IMR-90 (cell line): ENCODE measurements at regions not wholly inside any gene's neighbourhood (a gene's known extent, or its start where the extent isn't known, plus 50 kb on each side); places are given as distances from the start of the nearest gene placed in this dataset.

ENCODE experiments used
- ATAC-seq: fragments of 200-7000 bp; cut with Tn5 transposase; 2 replicates; pipeline ENCODE4 v1.9.1; 2020; ENCODE audit warnings: low read depth, mild to moderate bottlenecking, moderate library complexity
- BruUV-seq: library from RNA; stranded (reverse); fragments of 400-500 nt; replicated peaks from 2 replicates; lab custom pipeline; 2021; lab: Mats Ljungman, UMichigan
- CTCF ChIA-PET: fragments of 300-600 bp; formaldehyde crosslinking; extraction: SDS; loops from one replicate; lab custom pipeline; 2021; ENCODE audit warnings: antibody characterized with exemption; lab: Yijun Ruan, JAX
- POLR2A ChIA-PET: fragments of 300-600 bp; sonication (Branson Sonifier 250); formaldehyde crosslinking; loops from one replicate; lab custom pipeline; 2022; ENCODE audit warnings: antibody characterized with exemption; ENCODE audit not compliant: unreplicated experiment; lab: Charles Lee
- DNase-seq: peaks from one replicate; pipeline ENCODE4 v3.0.0; 2013
- H2AFZ ChIP-seq: replicated peaks from 2 replicates; pipeline ENCODE3; 2013; ENCODE audit warnings: low read length, mild to moderate bottlenecking; ENCODE audit not compliant: poor library complexity
- H2AK5ac ChIP-seq: 2 replicates; pipeline ENCODE4 v1.6.1; 2013; ENCODE audit warnings: low read depth, low read length, inconsistent platforms
- H2AK9ac ChIP-seq: replicated peaks from 2 replicates; pipeline ENCODE3; 2013; ENCODE audit warnings: mild to moderate bottlenecking, low read depth, low read length, moderate library complexity; ENCODE audit not compliant: poor library complexity
- H2BK120ac ChIP-seq: 2 replicates; pipeline ENCODE4 v1.6.1; 2013; ENCODE audit warnings: low read depth, low read length, inconsistent platforms
- H2BK15ac ChIP-seq: 3 replicates; pipeline ENCODE4 v1.6.1; 2013; ENCODE audit warnings: low read depth, low read length, inconsistent platforms
- H2BK20ac ChIP-seq: 2 replicates; pipeline ENCODE4 v1.6.1; 2013; ENCODE audit warnings: low read depth, mild to moderate bottlenecking, inconsistent platforms, low read length, moderate library complexity
- H2BK5ac ChIP-seq: 2 replicates; pipeline ENCODE4 v1.6.1; 2013; ENCODE audit warnings: mild to moderate bottlenecking, low read depth, low read length, inconsistent platforms; ENCODE audit not compliant: poor library complexity, severe bottlenecking
- H3K14ac ChIP-seq: replicated peaks from 2 replicates; pipeline ENCODE4 v1.6.1; 2013; ENCODE audit warnings: low read depth, low read length, inconsistent platforms
- H3K18ac ChIP-seq: 2 replicates; pipeline ENCODE4 v1.6.1; 2013; ENCODE audit warnings: low read depth, low read length, control low read depth
- H3K23ac ChIP-seq: 2 replicates; pipeline ENCODE4 v1.6.1; 2013; ENCODE audit warnings: low read depth, low read length, inconsistent platforms
- H3K27ac ChIP-seq: 2 replicates; pipeline ENCODE4 v1.5.1; 2013; ENCODE audit warnings: mild to moderate bottlenecking, control low read depth, low read length; ENCODE audit not compliant: insufficient read depth
- H3K27me3 ChIP-seq: 2 replicates; pipeline ENCODE4 v1.6.1; 2013; ENCODE audit warnings: low read length; ENCODE audit not compliant: control insufficient read depth, insufficient read depth
- H3K36me3 ChIP-seq: 2 replicates; pipeline ENCODE4 v1.6.1; 2013; ENCODE audit warnings: low read length, mixed read lengths; ENCODE audit not compliant: control insufficient read depth, insufficient read depth
- H3K4ac ChIP-seq: 2 replicates; pipeline ENCODE4 v1.6.1; 2013; ENCODE audit warnings: low read depth, low read length, inconsistent platforms
- H3K4me1 ChIP-seq: 2 replicates; pipeline ENCODE4 v1.6.1; 2013; ENCODE audit warnings: low read length, mixed read lengths; ENCODE audit not compliant: control insufficient read depth, insufficient read depth
- H3K4me2 ChIP-seq: 2 replicates; pipeline ENCODE4 v1.6.1; 2013; ENCODE audit warnings: low read depth, mild to moderate bottlenecking, control low read depth, low read length, moderate library complexity
- H3K4me3 ChIP-seq: 2 replicates; pipeline ENCODE4 v1.5.1; 2013; ENCODE audit warnings: low read depth, mild to moderate bottlenecking, control low read depth, low read length, moderate library complexity; ENCODE audit not compliant: insufficient read depth
- H3K56ac ChIP-seq: 2 replicates; pipeline ENCODE4 v1.6.1; 2013; ENCODE audit warnings: low read length, inconsistent platforms; ENCODE audit not compliant: insufficient read depth; ENCODE audit errors: extremely low read depth
- H3K79me1 ChIP-seq, 2 experiments: 2 replicates each; pipeline ENCODE4 v1.6.1; 2013; ENCODE audit warnings: low read length in 2 of 2, inconsistent platforms in 1 of 2, low read depth in 1 of 2
- H3K9ac ChIP-seq: 2 replicates; pipeline ENCODE4 v1.6.1; 2013; ENCODE audit warnings: low read depth, low read length, control low read depth
- H3K9me1 ChIP-seq: 2 replicates; pipeline ENCODE4 v1.6.1; 2013; ENCODE audit warnings: low read length, inconsistent platforms; ENCODE audit not compliant: insufficient read depth
- H3K9me3 ChIP-seq: 2 replicates; pipeline ENCODE4 v1.6.1; 2013; ENCODE audit warnings: low read length; ENCODE audit not compliant: control insufficient read depth, insufficient read depth
- H4K20me1 ChIP-seq: 2 replicates; pipeline ENCODE4 v1.6.1; 2013; ENCODE audit warnings: low read length, inconsistent platforms; ENCODE audit not compliant: insufficient read depth
- H4K5ac ChIP-seq: 2 replicates; pipeline ENCODE4 v1.6.1; 2013; ENCODE audit warnings: mild to moderate bottlenecking, low read depth, low read length, control low read depth
- H4K8ac ChIP-seq, 2 experiments: 2 replicates each; pipeline ENCODE4 v1.6.1; 2013; ENCODE audit warnings: low read depth in 2 of 2, low read length in 2 of 2, control low read depth in 1 of 2, inconsistent platforms in 1 of 2
- H4K91ac ChIP-seq: 2 replicates; pipeline ENCODE4 v1.6.1; 2013; ENCODE audit warnings: low read depth, low read length, inconsistent platforms; ENCODE audit not compliant: insufficient read depth
- CTCF ChIP-seq: conservative IDR thresholded peaks from 2 replicates; pipeline ENCODE4 v1.5.1; 2012; ENCODE audit warnings: mild to moderate bottlenecking, low read depth, low read length, improper control_type of control experiment
- MAZ ChIP-seq: IDR thresholded peaks from 2 replicates; pipeline ENCODE4 v1.6.1; 2012; ENCODE audit warnings: low read depth, mild to moderate bottlenecking, low read length, improper control_type of control experiment, moderate library complexity, borderline replicate concordance
- POLR2A ChIP-seq: IDR thresholded peaks from 2 replicates; pipeline ENCODE4 v1.6.1; 2012; ENCODE audit warnings: mild to moderate bottlenecking, low read depth, low read length
- RAD21 ChIP-seq: IDR thresholded peaks from 2 replicates; pipeline ENCODE4 v1.6.1; 2012; ENCODE audit warnings: low read length, improper control_type of control experiment
- RCOR1 ChIP-seq: IDR thresholded peaks from 2 replicates; pipeline ENCODE4 v1.6.1; 2012; ENCODE audit warnings: mild to moderate bottlenecking, low read length, improper control_type of control experiment; ENCODE audit not compliant: insufficient replicate concordance
- SMC3 ChIP-seq: fragments of 150-350 bp; IDR thresholded peaks from 2 replicates; pipeline ENCODE4 v1.6.1; 2016; ENCODE audit warnings: low read depth, mild to moderate bottlenecking, antibody characterized with exemption, low read length, moderate library complexity
- USF2 ChIP-seq: fragments of 150-350 bp; IDR thresholded peaks from 2 replicates; pipeline ENCODE4 v1.6.1; 2017; ENCODE audit warnings: mild to moderate bottlenecking, antibody characterized with exemption, low read length, low read depth
- WGBS, 2 experiments: methylation state at CpG; one replicate each; pipeline versions ENCODE4 v1.1.5 to v1.1.7; 2013; ENCODE audit warnings: missing lambda C conversion rate in 2 of 2; ENCODE audit not compliant: insufficient read length in 1 of 2; ENCODE audit errors: extremely low coverage in 2 of 2; 5-methylcytosine and 5-hydroxymethylcytosine counted together
- dilution Hi-C: fragments of 300-500 bp; cut with HindIII; formaldehyde crosslinking; loops from one replicate; pipeline ENCODE4 v1.14.3; 2018; ENCODE audit warnings: low sequenced_read_pairs; ENCODE audit not compliant: unreplicated experiment
- in situ Hi-C: fragments of 300-500 bp; cut with MboI; formaldehyde crosslinking; loops from 3 replicates; pipeline ENCODE4 v1.14.3; 2019; ENCODE audit warnings: low sequenced_read_pairs, inconsistent platforms, mixed read lengths
- intact Hi-C: fragments of 100-400 bp; cut with micrococcal nuclease; formaldehyde crosslinking; loops from 2 replicates; pipeline ENCODE4 v1.10.0; 2022

GRCh38 chr6:138692058-138692977 is 81.3 kb upstream of the CCDC28A start:
- peak overlapping the region; percentile 74; the same call in 1 of the 2 replicates for H4K91ac ChIP-seq
- H3K27ac ChIP-seq = peak overlapping the region; percentile 65
- H3K27me3 ChIP-seq = no peaks in the 10 kb centered on the region
- no peak overlapping the region for H2AK5ac ChIP-seq
- no peaks in the 10 kb centered on the region for H3K4me1 ChIP-seq
- TF ChIP-seq CTCF = peak; percentile 75
- TF ChIP-seq SMC3 = peak; percentile 47
- no peak for TF ChIP-seq USF2
- no peak for TF ChIP-seq RCOR1
- TF ChIP-seq RAD21 = peak; percentile 40
- TF ChIP-seq MAZ = peak; percentile 72; the same call in 1 of the 2 replicates
- TF ChIP-seq POLR2A = no peak
- BruUV-seq = no TSS peak
- H3K9me1 ChIP-seq = no peaks in the 10 kb centered on the region
- peak overlapping the region; percentile 14; the same call in 1 of the 2 replicates for H3K18ac ChIP-seq
- peak overlapping the region; percentile 49; the same call in 1 of the 3 replicates for H2BK15ac ChIP-seq
- no peaks in the 10 kb centered on the region for H3K36me3 ChIP-seq
- peak overlapping the region; percentile 88 for H3K4me3 ChIP-seq
- no peaks in the 10 kb centered on the region for H3K9me3 ChIP-seq
- CTCF ChIA-PET = interaction anchor here (0.6 to 2.1 kb wide), 6 partner anchors 10 to 289 kb away, joined by 3 to 8 read pairs (median 3); no protein-coding TSS in a partner anchor
- ATAC-seq (peak; percentile 79), DNase-seq (peak; percentile 50)
- dilution Hi-C loops = no loop called here
- no peaks in the 10 kb centered on the region for H4K20me1 ChIP-seq
- H4K8ac ChIP-seq = peak overlapping the region; percentile 37 to 39; a peak in 2 of 4 replicates
- H3K4ac ChIP-seq = peak overlapping the region; percentile 49
- no peak overlapping the region for H4K5ac ChIP-seq
- peaks cover 32 to 38% of the 10 kb centered on the region in 2 experiments for H3K79me1 ChIP-seq
- peak overlapping the region; percentile 77 for H3K14ac ChIP-seq
- 0% methylated on average over 63 of the region's 103 CpGs; no CpG with 5 or more reads in 1 of the 2 experiments for WGBS, 2 experiments
- peak overlapping the region; percentile 45 for H3K56ac ChIP-seq
- peak overlapping the region; percentile 71 for H3K9ac ChIP-seq
- H2BK20ac ChIP-seq = peak overlapping the region; percentile 54; the same call in 1 of the 2 replicates
- H3K4me2 ChIP-seq = peak overlapping the region; percentile 78
- peak overlapping the region; percentile 95 for H2AK9ac ChIP-seq
- in situ Hi-C loops = no loop called here
- H2BK5ac ChIP-seq = peak overlapping the region; percentile 70
- intact Hi-C loops = loop anchor here (1.0 to 10.0 kb wide), 6 partner anchors 74 to 672 kb away; no protein-coding TSS in a partner anchor
- peak overlapping the region; percentile 62 for H3K23ac ChIP-seq
- peak overlapping the region; percentile 97 for H2AFZ ChIP-seq
- peak overlapping the region; percentile 80 for H2BK120ac ChIP-seq
- POLR2A ChIA-PET = interaction anchor here (0.7 kb wide), 1 partner anchor 154 kb away, joined by 13 read pairs; no protein-coding TSS in a partner anchor
